WTC11 (cell line): ENCODE measurements at regions not wholly inside any gene's neighbourhood (a gene's known extent, or its start where the extent isn't known, plus 50 kb on each side); places are given as distances from the start of the nearest gene placed in this dataset.

Source experiments
- ATAC-seq: fragments of 200-7000 bp; cut with Tn5 transposase; 2 replicates; pipeline ENCODE4 v1.10.0; 2021; ENCODE audit warnings: mild to moderate bottlenecking, moderate library complexity
- CTCF ChIA-PET: fragments of 300-600 bp; sonication (Branson Sonifier 250); formaldehyde crosslinking; loops from one replicate; lab custom pipeline; 2021; ENCODE audit warnings: antibody characterized with exemption; lab: Charles Lee
- POLR2A ChIA-PET: fragments of 350-600 bp; sonication (Branson Sonifier 250); formaldehyde crosslinking; loops from one replicate; lab custom pipeline; 2021; ENCODE audit warnings: antibody characterized with exemption; lab: Charles Lee
- DNase-seq: peaks from one replicate; pipeline ENCODE4 v3.0.0; 2021; ENCODE audit warnings: low spot score
- H3K27ac Mint-ChIP-seq: 2 replicates; pipeline ENCODE4 v1.8.0; 2021; ENCODE audit warnings: mixed read lengths
- H3K27me3 Mint-ChIP-seq: 2 replicates; pipeline ENCODE4 v1.8.0; 2021; ENCODE audit warnings: low read depth, mild to moderate bottlenecking, moderate library complexity, mixed read lengths
- H3K36me3 Mint-ChIP-seq: 2 replicates; pipeline ENCODE4 v1.8.0; 2021; ENCODE audit warnings: mixed read lengths
- H3K4me1 Mint-ChIP-seq: 2 replicates; pipeline ENCODE4 v1.8.0; 2022; ENCODE audit warnings: mixed read lengths
- H3K4me3 Mint-ChIP-seq: 2 replicates; pipeline ENCODE4 v1.8.0; 2021; ENCODE audit warnings: mild to moderate bottlenecking, moderate library complexity, mixed read lengths
- H3K9me3 Mint-ChIP-seq: 2 replicates; pipeline ENCODE4 v1.8.0; 2021; ENCODE audit warnings: mixed read lengths
- E2F5 ChIP-seq: sonication (generic); formaldehyde crosslinking; IDR thresholded peaks from 2 replicates; pipeline ENCODE4 v1.8.1; 2022; ENCODE audit warnings: mild to moderate bottlenecking, moderate library complexity, missing genetic modification reagents
- IRF1 ChIP-seq: sonication (generic); formaldehyde crosslinking; IDR thresholded peaks from 2 replicates; pipeline ENCODE4 v1.8.0; 2023; ENCODE audit warnings: missing genetic modification reagents
- IRF2 ChIP-seq: sonication (generic); formaldehyde crosslinking; IDR thresholded peaks from 2 replicates; pipeline ENCODE4 v1.8.0; 2022; ENCODE audit warnings: low read depth, missing genetic modification reagents, borderline replicate concordance
- MYBL2 ChIP-seq: sonication (generic); formaldehyde crosslinking; IDR thresholded peaks from 2 replicates; pipeline ENCODE4 v1.8.1; 2023; ENCODE audit warnings: mild to moderate bottlenecking, moderate library complexity, missing genetic modification reagents
- PRRX2 ChIP-seq: fragments of 250-450 bp; sonication (Bioruptor Pico); IDR thresholded peaks from 2 replicates; pipeline ENCODE4 v1.8.0; 2021; ENCODE audit warnings: mild to moderate bottlenecking
- TCF7 ChIP-seq: sonication (generic); formaldehyde crosslinking; IDR thresholded peaks from 2 replicates; pipeline ENCODE4 v1.8.0; 2022; ENCODE audit warnings: mild to moderate bottlenecking, low read depth, missing genetic modification reagents, moderate library complexity
- ZMAT4 ChIP-seq: fragments of 250-450 bp; sonication (Bioruptor Pico); IDR thresholded peaks from 2 replicates; pipeline ENCODE4 v1.9.0; 2021; ENCODE audit warnings: mild to moderate bottlenecking
- ZNF425 ChIP-seq: fragments of 250-450 bp; sonication (Bioruptor Pico); conservative IDR thresholded peaks from 2 replicates; pipeline ENCODE4 v1.9.0; 2021; ENCODE audit warnings: mild to moderate bottlenecking
- ZSCAN18 ChIP-seq: fragments of 250-450 bp; sonication (Bioruptor Pico); IDR thresholded peaks from 2 replicates; pipeline ENCODE4 v2.1.2; 2022; ENCODE audit warnings: mild to moderate bottlenecking, moderate library complexity
- TF ChIP-seq, protein P1 (sequence below): sonication (generic); formaldehyde crosslinking; IDR thresholded peaks from 2 replicates; pipeline ENCODE4 v1.8.1; 2023; ENCODE audit warnings: mild to moderate bottlenecking, missing genetic modification reagents, moderate library complexity
- TF ChIP-seq, protein P2 (sequence below): sonication (generic); formaldehyde crosslinking; IDR thresholded peaks from 2 replicates; pipeline ENCODE4 v1.8.0; 2022; ENCODE audit warnings: mild to moderate bottlenecking, missing genetic modification reagents
- TF ChIP-seq, protein P3 (sequence below): fragments of 250-450 bp; sonication (Bioruptor Pico); IDR thresholded peaks from 2 replicates; pipeline ENCODE4 v1.9.0; 2021; ENCODE audit warnings: moderate library complexity, mild to moderate bottlenecking, inconsistent platforms, borderline replicate concordance
- TF ChIP-seq, protein P4 (sequence below): fragments of 200-600 bp; IDR thresholded peaks from 2 replicates; pipeline ENCODE4 v1.8.0; 2022; ENCODE audit warnings: antibody characterized with exemption
- TF ChIP-seq, protein P5 (sequence below): fragments of 250-450 bp; sonication (Bioruptor Pico); IDR thresholded peaks from 2 replicates; pipeline ENCODE4 v1.9.0; 2021; ENCODE audit warnings: mild to moderate bottlenecking, borderline replicate concordance

- TF ChIP-seq E2F5: no peak
- TF ChIP-seq, protein P1, sequence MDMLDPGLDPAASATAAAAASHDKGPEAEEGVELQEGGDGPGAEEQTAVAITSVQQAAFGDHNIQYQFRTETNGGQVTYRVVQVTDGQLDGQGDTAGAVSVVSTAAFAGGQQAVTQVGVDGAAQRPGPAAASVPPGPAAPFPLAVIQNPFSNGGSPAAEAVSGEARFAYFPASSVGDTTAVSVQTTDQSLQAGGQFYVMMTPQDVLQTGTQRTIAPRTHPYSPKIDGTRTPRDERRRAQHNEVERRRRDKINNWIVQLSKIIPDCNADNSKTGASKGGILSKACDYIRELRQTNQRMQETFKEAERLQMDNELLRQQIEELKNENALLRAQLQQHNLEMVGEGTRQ: no peak
- TF ChIP-seq ZNF425 (CRISPR knock-in tag): no peak
- no peak for TF ChIP-seq PRRX2 (CRISPR knock-in tag)
- TF ChIP-seq TCF7 (CRISPR knock-in tag): no peak
- no peak for TF ChIP-seq ZSCAN18 (CRISPR knock-in tag)
- TF ChIP-seq, protein P2, sequence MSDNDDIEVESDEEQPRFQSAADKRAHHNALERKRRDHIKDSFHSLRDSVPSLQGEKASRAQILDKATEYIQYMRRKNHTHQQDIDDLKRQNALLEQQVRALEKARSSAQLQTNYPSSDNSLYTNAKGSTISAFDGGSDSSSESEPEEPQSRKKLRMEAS: no peak
- TF ChIP-seq MYBL2 (CRISPR knock-in tag): no peak
- TF ChIP-seq IRF1 (CRISPR knock-in tag): no peak
- TF ChIP-seq, protein P3, sequence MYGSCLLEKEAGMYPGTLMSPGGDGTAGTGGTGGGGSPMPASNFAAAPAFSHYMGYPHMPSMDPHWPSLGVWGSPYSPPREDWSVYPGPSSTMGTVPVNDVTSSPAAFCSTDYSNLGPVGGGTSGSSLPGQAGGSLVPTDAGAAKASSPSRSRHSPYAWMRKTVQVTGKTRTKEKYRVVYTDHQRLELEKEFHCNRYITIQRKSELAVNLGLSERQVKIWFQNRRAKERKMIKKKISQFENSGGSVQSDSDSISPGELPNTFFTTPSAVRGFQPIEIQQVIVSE (CRISPR knock-in tag): no peak
Observed at GRCh38 chr2:51535763-51536162, 503.8 kb upstream of the NRXN1 start (continued).

GRCh38 chr2:51534166-51534565, 502.2 kb upstream of the NRXN1 start:
- ChIA-PET CTCF (no interaction called here), POLR2A (no interaction called here)
- no peak overlapping the region for H3K27ac Mint-ChIP-seq

More at GRCh38 chr2:51534166-51534565, 502.2 kb upstream of the NRXN1 start:
- H3K4me1 Mint-ChIP-seq: no peaks in the 10 kb centered on the region
- no peak overlapping the region for H3K4me3 Mint-ChIP-seq
- no peaks in the 10 kb centered on the region; the same call in 1 of the 2 replicates for H3K27me3 Mint-ChIP-seq
- TF ChIP-seq, protein P4, sequence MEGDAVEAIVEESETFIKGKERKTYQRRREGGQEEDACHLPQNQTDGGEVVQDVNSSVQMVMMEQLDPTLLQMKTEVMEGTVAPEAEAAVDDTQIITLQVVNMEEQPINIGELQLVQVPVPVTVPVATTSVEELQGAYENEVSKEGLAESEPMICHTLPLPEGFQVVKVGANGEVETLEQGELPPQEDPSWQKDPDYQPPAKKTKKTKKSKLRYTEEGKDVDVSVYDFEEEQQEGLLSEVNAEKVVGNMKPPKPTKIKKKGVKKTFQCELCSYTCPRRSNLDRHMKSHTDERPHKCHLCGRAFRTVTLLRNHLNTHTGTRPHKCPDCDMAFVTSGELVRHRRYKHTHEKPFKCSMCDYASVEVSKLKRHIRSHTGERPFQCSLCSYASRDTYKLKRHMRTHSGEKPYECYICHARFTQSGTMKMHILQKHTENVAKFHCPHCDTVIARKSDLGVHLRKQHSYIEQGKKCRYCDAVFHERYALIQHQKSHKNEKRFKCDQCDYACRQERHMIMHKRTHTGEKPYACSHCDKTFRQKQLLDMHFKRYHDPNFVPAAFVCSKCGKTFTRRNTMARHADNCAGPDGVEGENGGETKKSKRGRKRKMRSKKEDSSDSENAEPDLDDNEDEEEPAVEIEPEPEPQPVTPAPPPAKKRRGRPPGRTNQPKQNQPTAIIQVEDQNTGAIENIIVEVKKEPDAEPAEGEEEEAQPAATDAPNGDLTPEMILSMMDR: no peak
- TF ChIP-seq IRF2 (CRISPR knock-in tag) (no peak), ZMAT4 (CRISPR knock-in tag) (no peak)
- TF ChIP-seq, protein P5, sequence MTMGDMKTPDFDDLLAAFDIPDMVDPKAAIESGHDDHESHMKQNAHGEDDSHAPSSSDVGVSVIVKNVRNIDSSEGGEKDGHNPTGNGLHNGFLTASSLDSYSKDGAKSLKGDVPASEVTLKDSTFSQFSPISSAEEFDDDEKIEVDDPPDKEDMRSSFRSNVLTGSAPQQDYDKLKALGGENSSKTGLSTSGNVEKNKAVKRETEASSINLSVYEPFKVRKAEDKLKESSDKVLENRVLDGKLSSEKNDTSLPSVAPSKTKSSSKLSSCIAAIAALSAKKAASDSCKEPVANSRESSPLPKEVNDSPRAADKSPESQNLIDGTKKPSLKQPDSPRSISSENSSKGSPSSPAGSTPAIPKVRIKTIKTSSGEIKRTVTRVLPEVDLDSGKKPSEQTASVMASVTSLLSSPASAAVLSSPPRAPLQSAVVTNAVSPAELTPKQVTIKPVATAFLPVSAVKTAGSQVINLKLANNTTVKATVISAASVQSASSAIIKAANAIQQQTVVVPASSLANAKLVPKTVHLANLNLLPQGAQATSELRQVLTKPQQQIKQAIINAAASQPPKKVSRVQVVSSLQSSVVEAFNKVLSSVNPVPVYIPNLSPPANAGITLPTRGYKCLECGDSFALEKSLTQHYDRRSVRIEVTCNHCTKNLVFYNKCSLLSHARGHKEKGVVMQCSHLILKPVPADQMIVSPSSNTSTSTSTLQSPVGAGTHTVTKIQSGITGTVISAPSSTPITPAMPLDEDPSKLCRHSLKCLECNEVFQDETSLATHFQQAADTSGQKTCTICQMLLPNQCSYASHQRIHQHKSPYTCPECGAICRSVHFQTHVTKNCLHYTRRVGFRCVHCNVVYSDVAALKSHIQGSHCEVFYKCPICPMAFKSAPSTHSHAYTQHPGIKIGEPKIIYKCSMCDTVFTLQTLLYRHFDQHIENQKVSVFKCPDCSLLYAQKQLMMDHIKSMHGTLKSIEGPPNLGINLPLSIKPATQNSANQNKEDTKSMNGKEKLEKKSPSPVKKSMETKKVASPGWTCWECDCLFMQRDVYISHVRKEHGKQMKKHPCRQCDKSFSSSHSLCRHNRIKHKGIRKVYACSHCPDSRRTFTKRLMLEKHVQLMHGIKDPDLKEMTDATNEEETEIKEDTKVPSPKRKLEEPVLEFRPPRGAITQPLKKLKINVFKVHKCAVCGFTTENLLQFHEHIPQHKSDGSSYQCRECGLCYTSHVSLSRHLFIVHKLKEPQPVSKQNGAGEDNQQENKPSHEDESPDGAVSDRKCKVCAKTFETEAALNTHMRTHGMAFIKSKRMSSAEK (CRISPR knock-in tag): no peak
- DNase-seq: no peak
- H3K36me3 Mint-ChIP-seq: peaks cover 3% of the 10 kb centered on the region; the same call in 1 of the 2 replicates
- peaks cover 26% of the 10 kb centered on the region for H3K9me3 Mint-ChIP-seq
- ATAC-seq: no peak
